OCI-LY7 (cell line): ENCODE measurements at regions not wholly inside any gene's neighbourhood (a gene's known extent, or its start where the extent isn't known, plus 50 kb on each side); places are given as distances from the start of the nearest gene placed in this dataset.

Experiments used
- BruUV-seq: library from RNA; stranded (reverse); fragments of 400-500 nt; replicated peaks from 2 replicates; lab custom pipeline; 2021; lab: Mats Ljungman, UMichigan
- CTCF ChIA-PET: fragments of 300-600 bp; sonication (Branson Sonifier 250); formaldehyde crosslinking; loops from one replicate; lab custom pipeline; 2022; ENCODE audit warnings: antibody characterized with exemption; ENCODE audit not compliant: unreplicated experiment; lab: Charles Lee
- POLR2A ChIA-PET: fragments of 300-600 bp; sonication (Branson Sonifier 250); formaldehyde crosslinking; loops from one replicate; lab custom pipeline; 2022; ENCODE audit warnings: antibody characterized with exemption; lab: Charles Lee
- DNase-seq: peaks from one replicate; pipeline ENCODE4 v3.0.0-alpha.2; 2015; ENCODE audit warnings: low spot score
- H2AFZ ChIP-seq: fragments of 200-600 bp; sonication (generic), shearing (Covaris generic); 2 replicates; pipeline ENCODE4 v1.6.1; 2014; ENCODE audit warnings: mild to moderate bottlenecking, antibody characterized with exemption, low read length, moderate library complexity
- H3K27ac ChIP-seq: fragments of 200-600 bp; sonication (generic); 2 replicates; pipeline ENCODE4 v1.5.1; 2014; ENCODE audit warnings: mixed run types, low read depth, mild to moderate bottlenecking, moderate library complexity, low read length, inconsistent platforms; ENCODE audit not compliant: poor library complexity, severe bottlenecking
- H3K36me3 ChIP-seq: fragments of 200-600 bp; sonication (generic); 2 replicates; pipeline ENCODE4 v1.6.1; 2014; ENCODE audit warnings: mild to moderate bottlenecking, antibody characterized with exemption, low read length, moderate library complexity, mixed read lengths; ENCODE audit not compliant: insufficient read depth
- H3K4me1 ChIP-seq: fragments of 200-600 bp; sonication (generic); 2 replicates; pipeline ENCODE4 v1.5.1; 2014; ENCODE audit warnings: mild to moderate bottlenecking, low read length; ENCODE audit not compliant: insufficient read depth, poor library complexity, severe bottlenecking
- H3K4me2 ChIP-seq: fragments of 200-600 bp; sonication (generic); 2 replicates; pipeline ENCODE4 v1.6.1; 2014; ENCODE audit warnings: mild to moderate bottlenecking, low read length
- H3K4me3 ChIP-seq: fragments of 200-600 bp; sonication (generic); 2 replicates; pipeline ENCODE4 v1.5.1; 2014; ENCODE audit warnings: mild to moderate bottlenecking, low read depth, low read length; ENCODE audit not compliant: poor library complexity, severe bottlenecking
- H3K79me2 ChIP-seq: fragments of 200-600 bp; sonication (generic); 2 replicates; pipeline ENCODE4 v1.6.1; 2016; ENCODE audit warnings: low read depth, mild to moderate bottlenecking, low read length, moderate library complexity, mixed read lengths; ENCODE audit not compliant: insufficient read depth
- H3K9me2 ChIP-seq: fragments of 200-600 bp; sonication (generic); 2 replicates; pipeline ENCODE4 v1.6.1; 2016; ENCODE audit warnings: mild to moderate bottlenecking, low read length, mixed read lengths; ENCODE audit not compliant: insufficient read depth
- H3K9me3 ChIP-seq: fragments of 200-600 bp; sonication (generic); 2 replicates; pipeline ENCODE4 v1.6.1; 2014; ENCODE audit warnings: mild to moderate bottlenecking, mixed run types, low read length, mixed read lengths
- H4K20me1 ChIP-seq: fragments of 200-600 bp; sonication (generic); 2 replicates; pipeline ENCODE4 v1.6.1; 2014; ENCODE audit warnings: mild to moderate bottlenecking, antibody characterized with exemption, low read length, moderate library complexity, mixed read lengths; ENCODE audit not compliant: insufficient read depth
- CTCF ChIP-seq: fragments of 200-600 bp; sonication (generic); conservative IDR thresholded peaks from 2 replicates; pipeline ENCODE4 v1.5.1; 2014; ENCODE audit warnings: mild to moderate bottlenecking, antibody characterized with exemption, low read length, moderate library complexity, mixed read lengths
- EZH2phosphoT487 ChIP-seq: fragments of 200-600 bp; sonication (generic); IDR thresholded peaks from 2 replicates; pipeline ENCODE4 v1.6.1; 2018; ENCODE audit warnings: low read depth, borderline replicate concordance, mild to moderate bottlenecking, mixed run types, antibody characterized with exemption, low read length, moderate library complexity, mixed read lengths
- intact Hi-C: fragments of 100-400 bp; cut with micrococcal nuclease; formaldehyde crosslinking; loops from one replicate; pipeline ENCODE4 v1.10.0; 2022; ENCODE audit not compliant: unreplicated experiment

- no peak for TF ChIP-seq CTCF
- no peak for TF ChIP-seq EZH2phosphoT487
- Histone ChIP-seq H4K20me1 (no peaks in the 10 kb centered on the region), H3K9me2 (no peaks in the 10 kb centered on the region), H3K36me3 (no peaks in the 10 kb centered on the region), H3K79me2 (no peaks in the 10 kb centered on the region), H2AFZ (no peak overlapping the region), H3K4me1 (no peaks in the 10 kb centered on the region), H3K27ac (no peak overlapping the region), H3K9me3 (no peaks in the 10 kb centered on the region), H3K4me2 (no peak overlapping the region), H3K4me3 (no peak overlapping the region)
- BruUV-seq: no TSS peak
- ChIA-PET CTCF (no interaction called here), POLR2A (interaction anchor here (1.2 kb wide), 1 partner anchor 13 kb away, joined by 4 read pairs; no protein-coding TSS in a partner anchor)
- no peak for DNase-seq
- intact Hi-C loops: no loop called here
Measured at GRCh38 chr16:76942089-76942488, 248.9 kb upstream of the MON1B start.

GRCh38 chr16:76943921-76944320, 247.1 kb upstream of the MON1B start:
- Histone ChIP-seq H3K4me2 (no peak overlapping the region), H3K9me3 (no peaks in the 10 kb centered on the region), H3K4me3 (no peak overlapping the region), H2AFZ (no peak overlapping the region), H3K79me2 (no peaks in the 10 kb centered on the region), H3K4me1 (no peaks in the 10 kb centered on the region), H4K20me1 (no peaks in the 10 kb centered on the region), H3K9me2 (no peaks in the 10 kb centered on the region), H3K36me3 (no peaks in the 10 kb centered on the region), H3K27ac (no peak overlapping the region)
- ChIA-PET CTCF (no interaction called here), POLR2A (interaction anchor here (0.7 kb wide), 1 partner anchor 604 kb away, joined by 3 read pairs; no protein-coding TSS in a partner anchor)
- no TSS peak for BruUV-seq
- DNase-seq: no peak
- intact Hi-C loops: no loop called here
- TF ChIP-seq CTCF: no peak
- TF ChIP-seq EZH2phosphoT487: no peak

GRCh38 chr16:76946879-76947278, 244.1 kb upstream of the MON1B start:
- intact Hi-C loops: no loop called here
- H2AFZ ChIP-seq: no peak overlapping the region
- no peaks in the 10 kb centered on the region for H3K4me1 ChIP-seq
- BruUV-seq: no TSS peak
- H3K9me2 ChIP-seq: no peaks in the 10 kb centered on the region
- TF ChIP-seq CTCF (no peak), EZH2phosphoT487 (no peak)
- ChIA-PET POLR2A (no interaction called here), CTCF (no interaction called here)
- no peak overlapping the region for H3K4me3 ChIP-seq
- H3K79me2 ChIP-seq: no peaks in the 10 kb centered on the region
- DNase-seq: no peak
- no peaks in the 10 kb centered on the region for H3K9me3 ChIP-seq
- no peaks in the 10 kb centered on the region for H4K20me1 ChIP-seq
- H3K36me3 ChIP-seq: no peaks in the 10 kb centered on the region
- H3K27ac ChIP-seq: no peak overlapping the region
- H3K4me2 ChIP-seq: no peak overlapping the region
